ENCODE measurements at regions not wholly inside any gene's neighbourhood (a gene's known extent, or its start where the extent isn't known, plus 50 kb on each side); places are given as distances from the start of the nearest gene placed in this dataset.

- no peaks in the 10 kb centered on the region for H3K27me3 ChIP-seq (ENCODE audit: control insufficient read depth in 4 of 4, insufficient read depth in 4 of 4, low read length in 3 of 4)
- H3K9ac ChIP-seq (ENCODE audit: low read depth in 1 of 2, low read length in 2 of 2): no peak overlapping the region
- no peaks in the 10 kb centered on the region for H3K36me3 ChIP-seq (ENCODE audit: control insufficient read depth in 4 of 4, insufficient read depth in 3 of 4, low read depth in 1 of 4, low read length in 3 of 4)
- peaks cover 0 to 3% (median 0%) of the 10 kb centered on the region in 4 donors for H3K9me3 ChIP-seq (ENCODE audit: control insufficient read depth in 4 of 4, low read length in 3 of 4)
- DNase-seq (ENCODE audit: low spot score): no peak
- H3K4me1 ChIP-seq (ENCODE audit: control insufficient read depth in 4 of 4, insufficient read depth in 4 of 4, low read length in 3 of 4): no peaks in the 10 kb centered on the region
- WGBS: 51% methylated on average over 14 of the region's 14 CpGs
- TF ChIP-seq FOXA1 (IDR thresholded peaks at IDR 0.05) (no peak), CTCF (IDR thresholded peaks at IDR 0.05; ENCODE audit: low read depth, low read length, missing input control) (no peak), YY1 (IDR thresholded peaks at IDR 0.05) (no peak), RAD21 (IDR thresholded peaks at IDR 0.05) (no peak), GABPA (IDR thresholded peaks at IDR 0.05 in 1 of 2, conservative IDR thresholded peaks at IDR 0.05 in 1 of 2) (no peak), RXRA (IDR thresholded peaks at IDR 0.05) (no peak)
- TF ChIP-seq, protein P1, sequence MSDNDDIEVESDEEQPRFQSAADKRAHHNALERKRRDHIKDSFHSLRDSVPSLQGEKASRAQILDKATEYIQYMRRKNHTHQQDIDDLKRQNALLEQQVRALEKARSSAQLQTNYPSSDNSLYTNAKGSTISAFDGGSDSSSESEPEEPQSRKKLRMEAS (IDR thresholded peaks at IDR 0.05): no peak
- TF ChIP-seq, protein P2, sequence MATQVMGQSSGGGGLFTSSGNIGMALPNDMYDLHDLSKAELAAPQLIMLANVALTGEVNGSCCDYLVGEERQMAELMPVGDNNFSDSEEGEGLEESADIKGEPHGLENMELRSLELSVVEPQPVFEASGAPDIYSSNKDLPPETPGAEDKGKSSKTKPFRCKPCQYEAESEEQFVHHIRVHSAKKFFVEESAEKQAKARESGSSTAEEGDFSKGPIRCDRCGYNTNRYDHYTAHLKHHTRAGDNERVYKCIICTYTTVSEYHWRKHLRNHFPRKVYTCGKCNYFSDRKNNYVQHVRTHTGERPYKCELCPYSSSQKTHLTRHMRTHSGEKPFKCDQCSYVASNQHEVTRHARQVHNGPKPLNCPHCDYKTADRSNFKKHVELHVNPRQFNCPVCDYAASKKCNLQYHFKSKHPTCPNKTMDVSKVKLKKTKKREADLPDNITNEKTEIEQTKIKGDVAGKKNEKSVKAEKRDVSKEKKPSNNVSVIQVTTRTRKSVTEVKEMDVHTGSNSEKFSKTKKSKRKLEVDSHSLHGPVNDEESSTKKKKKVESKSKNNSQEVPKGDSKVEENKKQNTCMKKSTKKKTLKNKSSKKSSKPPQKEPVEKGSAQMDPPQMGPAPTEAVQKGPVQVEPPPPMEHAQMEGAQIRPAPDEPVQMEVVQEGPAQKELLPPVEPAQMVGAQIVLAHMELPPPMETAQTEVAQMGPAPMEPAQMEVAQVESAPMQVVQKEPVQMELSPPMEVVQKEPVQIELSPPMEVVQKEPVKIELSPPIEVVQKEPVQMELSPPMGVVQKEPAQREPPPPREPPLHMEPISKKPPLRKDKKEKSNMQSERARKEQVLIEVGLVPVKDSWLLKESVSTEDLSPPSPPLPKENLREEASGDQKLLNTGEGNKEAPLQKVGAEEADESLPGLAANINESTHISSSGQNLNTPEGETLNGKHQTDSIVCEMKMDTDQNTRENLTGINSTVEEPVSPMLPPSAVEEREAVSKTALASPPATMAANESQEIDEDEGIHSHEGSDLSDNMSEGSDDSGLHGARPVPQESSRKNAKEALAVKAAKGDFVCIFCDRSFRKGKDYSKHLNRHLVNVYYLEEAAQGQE (IDR thresholded peaks at IDR 0.05): no peak
- no peak overlapping the region for H3K4me3 ChIP-seq (ENCODE audit: low read depth in 1 of 3, low read length in 3 of 3)
- no peak overlapping the region for H3K27ac ChIP-seq (ENCODE audit: low read depth in 1 of 2, low read length in 2 of 2)
Observed at GRCh38 chr1:5267603-5268235, 613.3 kb downstream of the AJAP1 start.

DNA sequence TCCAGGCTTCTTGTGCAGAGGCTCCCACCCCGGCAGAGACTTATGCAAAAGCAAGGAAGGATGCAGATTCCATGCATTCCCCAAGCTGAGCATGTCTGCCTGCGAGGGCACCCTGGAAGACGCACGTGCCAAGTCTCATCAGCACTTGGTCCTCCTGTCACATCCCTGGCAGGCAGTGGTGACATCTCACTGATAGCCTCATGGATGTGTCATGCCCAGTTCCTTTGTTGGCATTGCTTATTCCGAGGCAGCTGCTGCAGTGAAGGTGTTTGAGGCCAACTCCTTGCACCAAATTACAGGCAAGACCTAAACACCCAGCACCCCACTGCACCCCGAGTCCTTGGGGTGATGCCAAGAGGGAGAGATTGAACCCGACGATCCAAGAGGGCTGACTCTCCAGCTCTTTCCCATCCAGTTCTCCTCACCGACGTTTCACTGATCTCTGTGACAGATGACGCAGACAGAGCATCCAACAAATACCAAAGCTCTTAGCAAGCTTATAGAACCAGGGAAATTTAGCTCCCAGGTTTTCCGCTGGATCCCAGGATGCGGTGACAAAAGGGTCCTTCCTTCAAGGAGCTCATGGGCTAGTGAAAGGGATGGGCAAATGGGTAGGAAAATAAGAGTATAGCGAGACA, 611.1 kb downstream of the AJAP1 start:
- TF ChIP-seq HNF4G (IDR thresholded peaks at IDR 0.05): no peak
- no peak for TF ChIP-seq HNF4A (conservative IDR thresholded peaks at IDR 0.05)
- no peak for TF ChIP-seq TAF1 (conservative IDR thresholded peaks at IDR 0.05)
- no peak for TF ChIP-seq CTCF (IDR thresholded peaks at IDR 0.05; ENCODE audit: low read depth, low read length, missing input control)
- TF ChIP-seq, protein P2 (IDR thresholded peaks at IDR 0.05): no peak
- TF ChIP-seq, protein P1 (IDR thresholded peaks at IDR 0.05): no peak
- TF ChIP-seq, protein P3, sequence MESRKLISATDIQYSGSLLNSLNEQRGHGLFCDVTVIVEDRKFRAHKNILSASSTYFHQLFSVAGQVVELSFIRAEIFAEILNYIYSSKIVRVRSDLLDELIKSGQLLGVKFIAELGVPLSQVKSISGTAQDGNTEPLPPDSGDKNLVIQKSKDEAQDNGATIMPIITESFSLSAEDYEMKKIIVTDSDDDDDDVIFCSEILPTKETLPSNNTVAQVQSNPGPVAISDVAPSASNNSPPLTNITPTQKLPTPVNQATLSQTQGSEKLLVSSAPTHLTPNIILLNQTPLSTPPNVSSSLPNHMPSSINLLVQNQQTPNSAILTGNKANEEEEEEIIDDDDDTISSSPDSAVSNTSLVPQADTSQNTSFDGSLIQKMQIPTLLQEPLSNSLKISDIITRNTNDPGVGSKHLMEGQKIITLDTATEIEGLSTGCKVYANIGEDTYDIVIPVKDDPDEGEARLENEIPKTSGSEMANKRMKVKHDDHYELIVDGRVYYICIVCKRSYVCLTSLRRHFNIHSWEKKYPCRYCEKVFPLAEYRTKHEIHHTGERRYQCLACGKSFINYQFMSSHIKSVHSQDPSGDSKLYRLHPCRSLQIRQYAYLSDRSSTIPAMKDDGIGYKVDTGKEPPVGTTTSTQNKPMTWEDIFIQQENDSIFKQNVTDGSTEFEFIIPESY (IDR thresholded peaks at IDR 0.05): no peak
- no peak for TF ChIP-seq GABPA (IDR thresholded peaks at IDR 0.05 in 1 of 2, conservative IDR thresholded peaks at IDR 0.05 in 1 of 2)
- TF ChIP-seq NR2F2 (IDR thresholded peaks at IDR 0.05): no peak
- TF ChIP-seq RAD21 (IDR thresholded peaks at IDR 0.05): no peak
- Histone ChIP-seq H3K27me3 (ENCODE audit: control insufficient read depth in 4 of 4, insufficient read depth in 4 of 4, low read length in 3 of 4) (no peaks in the 10 kb centered on the region), H3K4me3 (ENCODE audit: low read depth in 1 of 3, low read length in 3 of 3) (no peak overlapping the region), H3K36me3 (ENCODE audit: control insufficient read depth in 4 of 4, insufficient read depth in 3 of 4, low read depth in 1 of 4, low read length in 3 of 4) (no peaks in the 10 kb centered on the region), H3K9me3 (ENCODE audit: control insufficient read depth in 4 of 4, low read length in 3 of 4) (peaks cover 0 to 3% (median 0%) of the 10 kb centered on the region in 4 donors), H3K4me1 (ENCODE audit: control insufficient read depth in 4 of 4, insufficient read depth in 4 of 4, low read length in 3 of 4) (no peaks in the 10 kb centered on the region), H3K27ac (ENCODE audit: low read depth in 1 of 2, low read length in 2 of 2) (no peak overlapping the region), H3K9ac (ENCODE audit: low read depth in 1 of 2, low read length in 2 of 2) (no peak overlapping the region)
- no peak for DNase-seq (ENCODE audit: low spot score)
- WGBS: 67% methylated on average over 14 of the region's 14 CpGs
